Hepatocyte (in vitro differentiated cells): ENCODE measurements at regions not wholly inside any gene's neighbourhood (a gene's known extent, or its start where the extent isn't known, plus 50 kb on each side); places are given as distances from the start of the nearest gene placed in this dataset.

Source experiments
- CTCF ChIP-seq: fragments of 200-600 bp; sonication (generic); IDR thresholded peaks from 2 replicates; pipeline ENCODE4 v1.5.1; 2016; ENCODE audit warnings: antibody characterized with exemption, mild to moderate bottlenecking; ENCODE audit not compliant: poor library complexity
- EZH2 ChIP-seq: fragments of 200-600 bp; sonication (generic); IDR thresholded peaks from 2 replicates; pipeline ENCODE4 v1.6.1; 2016; ENCODE audit warnings: antibody characterized with exemption, mild to moderate bottlenecking, borderline replicate concordance
- EZH2phosphoT487 ChIP-seq: fragments of 200-600 bp; sonication (generic); IDR thresholded peaks from one replicate; pipeline ENCODE4 v1.6.1; 2018; ENCODE audit warnings: antibody characterized with exemption, mild to moderate bottlenecking, low read depth, moderate library complexity; ENCODE audit not compliant: unreplicated experiment, severe bottlenecking

GRCh38 chr6:33947047-33947446, 143.2 kb upstream of the MLN start:
- no peak for TF ChIP-seq EZH2
- no peak for TF ChIP-seq CTCF
- TF ChIP-seq EZH2phosphoT487, result no peak
